Type B pancreatic cell (in vitro differentiated cells): ENCODE measurements at regions not wholly inside any gene's neighbourhood (a gene's known extent, or its start where the extent isn't known, plus 50 kb on each side); places are given as distances from the start of the nearest gene placed in this dataset.

Experiments
- DNase-seq: peaks from one replicate; pipeline ENCODE4 v3.0.0; 2021; ENCODE audit warnings: mixed read lengths; ENCODE audit not compliant: unreplicated experiment; ENCODE audit errors: extremely low spot score
- H3K27ac Mint-ChIP-seq: 2 replicates; pipeline ENCODE4 v1.8.0; 2021; ENCODE audit warnings: mild to moderate bottlenecking, mixed read lengths
- H3K27me3 Mint-ChIP-seq: 2 replicates; pipeline ENCODE4 v1.8.0; 2021; ENCODE audit warnings: mixed read lengths
- H3K36me3 Mint-ChIP-seq: 2 replicates; pipeline ENCODE4 v1.8.0; 2021; ENCODE audit warnings: mixed read lengths
- H3K4me1 Mint-ChIP-seq: one replicate; pipeline ENCODE4 v1.8.0; 2021; ENCODE audit warnings: mixed read lengths; ENCODE audit not compliant: unreplicated experiment
- H3K4me3 Mint-ChIP-seq: 2 replicates; pipeline ENCODE4 v1.8.0; 2021; ENCODE audit warnings: mild to moderate bottlenecking, mixed read lengths
- H3K9me3 Mint-ChIP-seq: 2 replicates; pipeline ENCODE4 v1.8.0; 2021; ENCODE audit warnings: mixed read lengths
- CTCF ChIP-seq: fragments of 200-600 bp; sonication (generic); conservative IDR thresholded peaks from 2 replicates; pipeline ENCODE4 v1.5.0; 2021; ENCODE audit warnings: antibody characterized with exemption, mild to moderate bottlenecking

GRCh38 chr16:16788004-16788403 lies 409.1 kb downstream of the NPIPA7 start:
- H3K27me3 Mint-ChIP-seq = no peaks in the 10 kb centered on the region
- TF ChIP-seq CTCF = no peak

GRCh38 chr16:16790597-16790996 lies 411.7 kb downstream of the NPIPA7 start:
- Mint-ChIP-seq H3K4me3 (no peak overlapping the region), H3K27me3 (no peaks in the 10 kb centered on the region), H3K9me3 (no peaks in the 10 kb centered on the region)

More at GRCh38 chr16:16788004-16788403, 409.1 kb downstream of the NPIPA7 start:
- H3K9me3 Mint-ChIP-seq = no peaks in the 10 kb centered on the region
- no peak overlapping the region for H3K4me3 Mint-ChIP-seq
- H3K36me3 Mint-ChIP-seq = no peaks in the 10 kb centered on the region
- no peaks in the 10 kb centered on the region for H3K4me1 Mint-ChIP-seq
- no peak for DNase-seq
- no peak overlapping the region for H3K27ac Mint-ChIP-seq

GRCh38 chr16:16791051-16791450 lies 412.1 kb downstream of the NPIPA7 start:
- Mint-ChIP-seq H3K27me3 (no peaks in the 10 kb centered on the region), H3K27ac (no peak overlapping the region), H3K9me3 (no peaks in the 10 kb centered on the region), H3K36me3 (no peaks in the 10 kb centered on the region), H3K4me1 (no peaks in the 10 kb centered on the region), H3K4me3 (no peak overlapping the region)
- no peak for DNase-seq
- TF ChIP-seq CTCF = no peak

More at GRCh38 chr16:16790597-16790996, 411.7 kb downstream of the NPIPA7 start:
- no peak for TF ChIP-seq CTCF
- Mint-ChIP-seq H3K4me1 (no peaks in the 10 kb centered on the region), H3K36me3 (no peaks in the 10 kb centered on the region), H3K27ac (no peak overlapping the region)
- DNase-seq = no peak

GRCh38 chr16:16797239-16797638 lies 418.3 kb downstream of the NPIPA7 start:
- no peak for TF ChIP-seq CTCF
- Mint-ChIP-seq H3K4me1 (no peaks in the 10 kb centered on the region), H3K9me3 (no peaks in the 10 kb centered on the region), H3K4me3 (no peak overlapping the region), H3K27me3 (peaks cover 14% of the 10 kb centered on the region), H3K36me3 (no peaks in the 10 kb centered on the region), H3K27ac (no peak overlapping the region)
- DNase-seq = no peak

- H3K27me3 Mint-ChIP-seq = peaks cover 17% of the 10 kb centered on the region
- H3K36me3 Mint-ChIP-seq = no peaks in the 10 kb centered on the region
- H3K4me3 Mint-ChIP-seq = no peak overlapping the region
- H3K9me3 Mint-ChIP-seq = no peaks in the 10 kb centered on the region
- H3K27ac Mint-ChIP-seq = no peak overlapping the region
- TF ChIP-seq CTCF = no peak
- H3K4me1 Mint-ChIP-seq = no peaks in the 10 kb centered on the region
- no peak for DNase-seq
Measured at GRCh38 chr16:16798504-16798903, 419.6 kb downstream of the NPIPA7 start.

- peaks cover 18% of the 10 kb centered on the region for H3K27me3 Mint-ChIP-seq
- H3K4me3 Mint-ChIP-seq = no peak overlapping the region
- no peaks in the 10 kb centered on the region for H3K36me3 Mint-ChIP-seq
- no peak for DNase-seq
- no peak overlapping the region for H3K27ac Mint-ChIP-seq
- TF ChIP-seq CTCF = no peak
- no peaks in the 10 kb centered on the region for H3K4me1 Mint-ChIP-seq
- no peaks in the 10 kb centered on the region for H3K9me3 Mint-ChIP-seq
Measured at GRCh38 chr16:16805809-16806208, 426.9 kb downstream of the NPIPA7 start.
